ENCODE measurements at regions not wholly inside any gene's neighbourhood (a gene's known extent, or its start where the extent isn't known, plus 50 kb on each side); places are given as distances from the start of the nearest gene placed in this dataset.

GRCh38 chr11:44379141-44380008, 69.4 kb upstream of the ALX4 start:
- H3K9ac ChIP-seq (ENCODE audit: insufficient read length, low read depth): no peak overlapping the region
- TF ChIP-seq YY1 (IDR thresholded peaks at IDR 0.05; ENCODE audit: insufficient read depth, insufficient read length) (no peak), SUZ12 (IDR thresholded peaks at IDR 0.05; ENCODE audit: extremely low read depth, insufficient read depth, insufficient read length) (no peak), ZNF274 (IDR thresholded peaks at IDR 0.05; ENCODE audit: low read depth, low read length) (no peak)
- H3K27me3 ChIP-seq (ENCODE audit: insufficient read depth, insufficient read length): no peaks in the 10 kb centered on the region
- peaks cover 2% of the 10 kb centered on the region for H3K4me1 ChIP-seq (ENCODE audit: insufficient read depth, insufficient read length)
- no peak for DNase-seq (ENCODE audit: low read depth, low spot score)
- no peaks in the 10 kb centered on the region for H3K36me3 ChIP-seq (ENCODE audit: insufficient read depth, insufficient read length, low read length)
- no peak overlapping the region for H3K4me3 ChIP-seq (ENCODE audit: insufficient read length, low read depth)
- no peaks in the 10 kb centered on the region for H3K9me3 ChIP-seq (ENCODE audit: insufficient read depth, low read length)

- TF ChIP-seq YY1 (IDR thresholded peaks at IDR 0.05; ENCODE audit: insufficient read depth, insufficient read length) (no peak), ZNF274 (IDR thresholded peaks at IDR 0.05; ENCODE audit: low read depth, low read length) (no peak), SUZ12 (IDR thresholded peaks at IDR 0.05; ENCODE audit: extremely low read depth, insufficient read depth, insufficient read length) (no peak)
- no peak overlapping the region for H3K4me3 ChIP-seq (ENCODE audit: insufficient read length, low read depth)
- H3K36me3 ChIP-seq (ENCODE audit: insufficient read depth, insufficient read length, low read length): no peaks in the 10 kb centered on the region
- no peak for DNase-seq (ENCODE audit: low read depth, low spot score)
- no peaks in the 10 kb centered on the region for H3K9me3 ChIP-seq (ENCODE audit: insufficient read depth, low read length)
- H3K4me1 ChIP-seq (ENCODE audit: insufficient read depth, insufficient read length): peaks cover 2% of the 10 kb centered on the region
- no peaks in the 10 kb centered on the region for H3K27me3 ChIP-seq (ENCODE audit: insufficient read depth, insufficient read length)
- H3K9ac ChIP-seq (ENCODE audit: insufficient read length, low read depth): no peak overlapping the region
These were observed 70.0 kb upstream of the ALX4 start for GRCh38 chr11:44380009-44380313.

- no peak overlapping the region for H3K4me3 ChIP-seq (ENCODE audit: insufficient read length, low read depth)
- no peaks in the 10 kb centered on the region for H3K9me3 ChIP-seq (ENCODE audit: insufficient read depth, low read length)
- TF ChIP-seq YY1 (IDR thresholded peaks at IDR 0.05; ENCODE audit: insufficient read depth, insufficient read length) (no peak), SUZ12 (IDR thresholded peaks at IDR 0.05; ENCODE audit: extremely low read depth, insufficient read depth, insufficient read length) (no peak), ZNF274 (IDR thresholded peaks at IDR 0.05; ENCODE audit: low read depth, low read length) (no peak)
- H3K9ac ChIP-seq (ENCODE audit: insufficient read length, low read depth): no peak overlapping the region
- no peak for DNase-seq (ENCODE audit: low read depth, low spot score)
- no peaks in the 10 kb centered on the region for H3K36me3 ChIP-seq (ENCODE audit: insufficient read depth, insufficient read length, low read length)
- H3K4me1 ChIP-seq (ENCODE audit: insufficient read depth, insufficient read length): peaks cover 2% of the 10 kb centered on the region
- peaks cover 3% of the 10 kb centered on the region for H3K27me3 ChIP-seq (ENCODE audit: insufficient read depth, insufficient read length)
These were observed 70.9 kb upstream of the ALX4 start for GRCh38 chr11:44380820-44381219.

GRCh38 chr11:44381261-44381660, 71.3 kb upstream of the ALX4 start:
- no peak for TF ChIP-seq SUZ12 (IDR thresholded peaks at IDR 0.05; ENCODE audit: extremely low read depth, insufficient read depth, insufficient read length)
- no peak for TF ChIP-seq YY1 (IDR thresholded peaks at IDR 0.05; ENCODE audit: insufficient read depth, insufficient read length)
- TF ChIP-seq ZNF274 (IDR thresholded peaks at IDR 0.05; ENCODE audit: low read depth, low read length): no peak

GRCh38 chr11:44382118-44382517, 72.2 kb upstream of the ALX4 start:
- Histone ChIP-seq H3K9me3 (ENCODE audit: insufficient read depth, low read length) (no peaks in the 10 kb centered on the region), H3K4me1 (ENCODE audit: insufficient read depth, insufficient read length) (peaks cover 2% of the 10 kb centered on the region), H3K36me3 (ENCODE audit: insufficient read depth, insufficient read length, low read length) (no peaks in the 10 kb centered on the region), H3K9ac (ENCODE audit: insufficient read length, low read depth) (no peak overlapping the region), H3K4me3 (ENCODE audit: insufficient read length, low read depth) (no peak overlapping the region), H3K27me3 (ENCODE audit: insufficient read depth, insufficient read length) (peaks cover 3% of the 10 kb centered on the region)
- no peak for DNase-seq (ENCODE audit: low read depth, low spot score)
- TF ChIP-seq YY1 (IDR thresholded peaks at IDR 0.05; ENCODE audit: insufficient read depth, insufficient read length) (no peak), SUZ12 (IDR thresholded peaks at IDR 0.05; ENCODE audit: extremely low read depth, insufficient read depth, insufficient read length) (no peak), ZNF274 (IDR thresholded peaks at IDR 0.05; ENCODE audit: low read depth, low read length) (no peak)

More at GRCh38 chr11:44381261-44381660, 71.3 kb upstream of the ALX4 start:
- Histone ChIP-seq H3K9ac (ENCODE audit: insufficient read length, low read depth) (no peak overlapping the region), H3K4me3 (ENCODE audit: insufficient read length, low read depth) (no peak overlapping the region), H3K36me3 (ENCODE audit: insufficient read depth, insufficient read length, low read length) (no peaks in the 10 kb centered on the region), H3K27me3 (ENCODE audit: insufficient read depth, insufficient read length) (peaks cover 3% of the 10 kb centered on the region), H3K9me3 (ENCODE audit: insufficient read depth, low read length) (no peaks in the 10 kb centered on the region), H3K4me1 (ENCODE audit: insufficient read depth, insufficient read length) (peaks cover 2% of the 10 kb centered on the region)
- no peak for DNase-seq (ENCODE audit: low read depth, low spot score)

- no peak overlapping the region for H3K9ac ChIP-seq (ENCODE audit: insufficient read length, low read depth)
- H3K36me3 ChIP-seq (ENCODE audit: insufficient read depth, insufficient read length, low read length): no peaks in the 10 kb centered on the region
These were observed 72.8 kb upstream of the ALX4 start for GRCh38 chr11:44382656-44383240.

GRCh38 chr11:44383246-44383645, 73.3 kb upstream of the ALX4 start:
- no peaks in the 10 kb centered on the region for H3K36me3 ChIP-seq (ENCODE audit: insufficient read depth, insufficient read length, low read length)
- no peak for TF ChIP-seq SUZ12 (IDR thresholded peaks at IDR 0.05; ENCODE audit: extremely low read depth, insufficient read depth, insufficient read length)
- no peak for TF ChIP-seq YY1 (IDR thresholded peaks at IDR 0.05; ENCODE audit: insufficient read depth, insufficient read length)
- no peak for TF ChIP-seq ZNF274 (IDR thresholded peaks at IDR 0.05; ENCODE audit: low read depth, low read length)
- H3K4me3 ChIP-seq (ENCODE audit: insufficient read length, low read depth): no peak overlapping the region
- no peak for DNase-seq (ENCODE audit: low read depth, low spot score)
- H3K4me1 ChIP-seq (ENCODE audit: insufficient read depth, insufficient read length): peaks cover under 1% of the 10 kb centered on the region
- H3K9me3 ChIP-seq (ENCODE audit: insufficient read depth, low read length): no peaks in the 10 kb centered on the region
- H3K27me3 ChIP-seq (ENCODE audit: insufficient read depth, insufficient read length): peaks cover 3% of the 10 kb centered on the region
- H3K9ac ChIP-seq (ENCODE audit: insufficient read length, low read depth): no peak overlapping the region

More at GRCh38 chr11:44382656-44383240, 72.8 kb upstream of the ALX4 start:
- peaks cover 2% of the 10 kb centered on the region for H3K4me1 ChIP-seq (ENCODE audit: insufficient read depth, insufficient read length)
- no peak for TF ChIP-seq ZNF274 (IDR thresholded peaks at IDR 0.05; ENCODE audit: low read depth, low read length)
- no peak for TF ChIP-seq SUZ12 (IDR thresholded peaks at IDR 0.05; ENCODE audit: extremely low read depth, insufficient read depth, insufficient read length)
- no peak for TF ChIP-seq YY1 (IDR thresholded peaks at IDR 0.05; ENCODE audit: insufficient read depth, insufficient read length)
- no peaks in the 10 kb centered on the region for H3K9me3 ChIP-seq (ENCODE audit: insufficient read depth, low read length)
- no peak for DNase-seq (ENCODE audit: low read depth, low spot score)
- H3K4me3 ChIP-seq (ENCODE audit: insufficient read length, low read depth): no peak overlapping the region
- H3K27me3 ChIP-seq (ENCODE audit: insufficient read depth, insufficient read length): peaks cover 3% of the 10 kb centered on the region

All from NT2/D1 (cell line).